HFFc6 (cell line): ENCODE measurements at regions not wholly inside any gene's neighbourhood (a gene's known extent, or its start where the extent isn't known, plus 50 kb on each side); places are given as distances from the start of the nearest gene placed in this dataset.

ENCODE experiments used
- DNase-seq: peaks from one replicate; pipeline ENCODE4 v3.0.0-alpha.2; 2018
- H3K27ac Mint-ChIP-seq: 2 replicates; pipeline ENCODE4 v1.8.0; 2020; ENCODE audit warnings: mild to moderate bottlenecking, mixed read lengths
- H3K27me3 Mint-ChIP-seq: 2 replicates; pipeline ENCODE4 v1.8.0; 2021; ENCODE audit warnings: mild to moderate bottlenecking, moderate library complexity, mixed read lengths; ENCODE audit not compliant: insufficient read depth
- H3K36me3 Mint-ChIP-seq: 2 replicates; pipeline ENCODE4 v1.8.0; 2021; ENCODE audit warnings: low read depth, mixed read lengths
- H3K4me1 Mint-ChIP-seq: 2 replicates; pipeline ENCODE4 v1.8.0; 2020; ENCODE audit warnings: low read depth, mixed read lengths
- H3K4me3 Mint-ChIP-seq: 2 replicates; pipeline ENCODE4 v1.8.0; 2020; ENCODE audit warnings: mild to moderate bottlenecking, moderate library complexity, mixed read lengths
- H3K9me3 Mint-ChIP-seq: 2 replicates; pipeline ENCODE4 v1.8.0; 2020; ENCODE audit warnings: mild to moderate bottlenecking, mixed read lengths
- TF ChIP-seq, protein P1 (sequence below): fragments of 200-600 bp; sonication (generic); IDR thresholded peaks from 2 replicates; pipeline ENCODE4 v1.5.0; 2021; ENCODE audit warnings: antibody characterized with exemption, mild to moderate bottlenecking

DNA sequence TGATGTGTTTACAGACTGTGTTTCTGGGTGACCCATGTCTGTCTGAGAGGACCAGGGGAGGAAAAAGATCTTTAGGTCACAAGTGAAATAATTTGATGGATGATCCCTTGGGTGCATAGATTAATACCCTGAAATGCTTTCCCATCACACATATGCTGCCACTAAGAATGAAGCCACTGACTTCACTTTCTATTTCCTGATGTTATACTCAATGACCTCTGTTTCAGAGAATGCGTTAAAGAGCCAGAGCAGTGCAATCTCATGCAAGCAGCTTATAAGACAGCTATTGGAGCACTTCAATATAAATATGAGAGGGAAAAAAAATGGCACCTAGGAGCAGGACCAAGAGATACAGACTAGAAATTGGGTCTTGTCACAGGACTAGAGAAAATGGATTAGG is 133.7 kb downstream of the KLHL28 start:
- TF ChIP-seq, protein P1, sequence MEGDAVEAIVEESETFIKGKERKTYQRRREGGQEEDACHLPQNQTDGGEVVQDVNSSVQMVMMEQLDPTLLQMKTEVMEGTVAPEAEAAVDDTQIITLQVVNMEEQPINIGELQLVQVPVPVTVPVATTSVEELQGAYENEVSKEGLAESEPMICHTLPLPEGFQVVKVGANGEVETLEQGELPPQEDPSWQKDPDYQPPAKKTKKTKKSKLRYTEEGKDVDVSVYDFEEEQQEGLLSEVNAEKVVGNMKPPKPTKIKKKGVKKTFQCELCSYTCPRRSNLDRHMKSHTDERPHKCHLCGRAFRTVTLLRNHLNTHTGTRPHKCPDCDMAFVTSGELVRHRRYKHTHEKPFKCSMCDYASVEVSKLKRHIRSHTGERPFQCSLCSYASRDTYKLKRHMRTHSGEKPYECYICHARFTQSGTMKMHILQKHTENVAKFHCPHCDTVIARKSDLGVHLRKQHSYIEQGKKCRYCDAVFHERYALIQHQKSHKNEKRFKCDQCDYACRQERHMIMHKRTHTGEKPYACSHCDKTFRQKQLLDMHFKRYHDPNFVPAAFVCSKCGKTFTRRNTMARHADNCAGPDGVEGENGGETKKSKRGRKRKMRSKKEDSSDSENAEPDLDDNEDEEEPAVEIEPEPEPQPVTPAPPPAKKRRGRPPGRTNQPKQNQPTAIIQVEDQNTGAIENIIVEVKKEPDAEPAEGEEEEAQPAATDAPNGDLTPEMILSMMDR, result no peak
- no peak for DNase-seq
- no peaks in the 10 kb centered on the region; the same call in 1 of the 2 replicates for H3K4me1 Mint-ChIP-seq
- H3K36me3 Mint-ChIP-seq, result no peaks in the 10 kb centered on the region
- H3K4me3 Mint-ChIP-seq, result no peak overlapping the region
- H3K9me3 Mint-ChIP-seq, result peaks cover 6% of the 10 kb centered on the region; the same call in 1 of the 2 replicates
- no peaks in the 10 kb centered on the region for H3K27me3 Mint-ChIP-seq
- no peak overlapping the region for H3K27ac Mint-ChIP-seq

GRCh38 chr14:44820230-44820964 is 141.3 kb downstream of the KLHL28 start:
- peaks cover 6% of the 10 kb centered on the region; the same call in 1 of the 2 replicates for H3K9me3 Mint-ChIP-seq
- no peak for DNase-seq

DNA sequence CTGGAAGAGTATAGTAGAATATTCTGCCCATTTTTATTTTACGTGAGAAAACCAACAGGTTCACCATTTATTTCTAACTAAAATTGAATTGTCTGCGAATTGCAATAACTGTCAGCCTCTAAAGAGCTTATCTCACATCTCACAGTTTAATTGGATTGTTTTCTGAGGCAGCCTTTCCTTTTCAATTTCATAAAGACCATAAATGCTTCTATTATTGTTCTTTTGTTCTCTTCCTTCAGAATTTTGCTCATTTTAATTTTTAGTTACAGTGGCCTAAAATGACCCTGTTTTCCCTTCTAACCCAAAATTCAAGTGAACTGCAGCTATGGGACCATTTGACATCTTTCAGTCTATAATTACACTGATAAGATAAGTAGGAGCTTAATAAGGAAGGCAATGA is 147.6 kb downstream of the KLHL28 start:
- Mint-ChIP-seq H3K27me3 (peaks cover 2% of the 10 kb centered on the region; the same call in 1 of the 2 replicates), H3K4me3 (no peak overlapping the region), H3K4me1 (no peaks in the 10 kb centered on the region), H3K36me3 (no peaks in the 10 kb centered on the region), H3K9me3 (no peaks in the 10 kb centered on the region), H3K27ac (no peak overlapping the region)
- no peak for DNase-seq
- TF ChIP-seq, protein P1, result no peak

More at GRCh38 chr14:44820230-44820964, 141.3 kb downstream of the KLHL28 start:
- Mint-ChIP-seq H3K27me3 (no peaks in the 10 kb centered on the region), H3K36me3 (no peaks in the 10 kb centered on the region), H3K27ac (no peak overlapping the region), H3K4me3 (no peak overlapping the region), H3K4me1 (no peaks in the 10 kb centered on the region)
- TF ChIP-seq, protein P1, result no peak

DNA sequence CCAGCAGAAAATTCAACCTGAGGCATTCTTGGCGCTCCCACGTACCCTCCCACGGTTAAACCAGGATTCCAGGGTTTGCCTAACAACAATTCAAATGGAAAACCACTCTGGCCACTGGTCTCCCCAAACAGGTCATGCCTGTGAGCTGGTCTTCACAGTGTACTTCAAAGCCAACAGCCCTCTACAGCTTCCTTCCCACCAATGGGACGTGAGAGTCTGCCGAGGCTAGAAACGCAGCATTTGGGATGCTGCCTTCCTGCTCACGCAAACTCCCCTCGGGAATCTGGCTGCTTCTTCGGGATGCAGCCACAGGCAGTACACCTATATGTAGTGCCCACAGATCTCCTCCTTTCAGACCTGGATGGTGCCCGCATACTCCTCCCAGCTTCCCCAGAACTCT is 149.1 kb downstream of the KLHL28 start:
- no peak overlapping the region for H3K4me3 Mint-ChIP-seq
- peaks cover 2% of the 10 kb centered on the region; the same call in 1 of the 2 replicates for H3K27me3 Mint-ChIP-seq
- no peak for DNase-seq
- no peaks in the 10 kb centered on the region for H3K4me1 Mint-ChIP-seq
- no peak overlapping the region for H3K27ac Mint-ChIP-seq
- TF ChIP-seq, protein P1, result no peak
- H3K9me3 Mint-ChIP-seq, result no peaks in the 10 kb centered on the region
- no peaks in the 10 kb centered on the region for H3K36me3 Mint-ChIP-seq

DNA sequence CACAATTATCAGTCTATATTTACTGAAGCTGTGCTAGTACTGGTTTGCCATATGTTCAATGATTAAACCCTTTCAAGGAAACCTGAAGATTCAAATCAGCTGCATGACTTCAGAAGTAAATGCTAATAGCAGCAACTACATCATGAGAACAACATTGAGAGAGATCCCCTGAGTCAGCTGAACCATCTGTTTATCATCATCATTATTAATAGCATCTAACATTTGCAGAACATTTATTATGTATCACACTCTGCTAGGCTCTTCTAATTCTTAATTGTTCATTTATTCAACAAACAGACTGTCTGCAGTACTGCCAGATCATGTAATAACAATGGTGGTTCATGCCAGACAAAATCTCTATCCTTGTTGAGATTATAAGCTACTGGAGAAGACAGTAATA is 157.4 kb downstream of the KLHL28 start:
- H3K36me3 Mint-ChIP-seq, result no peaks in the 10 kb centered on the region
- no peaks in the 10 kb centered on the region for H3K4me1 Mint-ChIP-seq
- H3K4me3 Mint-ChIP-seq, result no peak overlapping the region
- no peak for DNase-seq
- H3K27ac Mint-ChIP-seq, result no peak overlapping the region
- TF ChIP-seq, protein P1, result no peak
- H3K27me3 Mint-ChIP-seq, result peaks cover 2% of the 10 kb centered on the region; the same call in 1 of the 2 replicates
- no peaks in the 10 kb centered on the region for H3K9me3 Mint-ChIP-seq
